HepG2 (cell line): ENCODE measurements at regions not wholly inside any gene's neighbourhood (a gene's known extent, or its start where the extent isn't known, plus 50 kb on each side); places are given as distances from the start of the nearest gene placed in this dataset.

Experiments
- CENPT ChIP-seq: sonication (generic); formaldehyde crosslinking; IDR thresholded peaks from 2 replicates; pipeline ENCODE4 v1.8.0; 2022; ENCODE audit warnings: low read depth, mild to moderate bottlenecking, moderate library complexity, missing genetic modification reagents
- GZF1 ChIP-seq: sonication (generic); formaldehyde crosslinking; IDR thresholded peaks from 2 replicates; pipeline ENCODE4 v1.5.1; 2020; ENCODE audit warnings: mild to moderate bottlenecking, missing genetic modification reagents
- HNRNPLL ChIP-seq: fragments of 200-400 bp; formaldehyde crosslinking; IDR thresholded peaks from 2 replicates; pipeline ENCODE4 v1.6.1; 2017; ENCODE audit warnings: mild to moderate bottlenecking, low read depth, low read length; ENCODE audit not compliant: poor library complexity, severe bottlenecking
- LCORL ChIP-seq, 2 experiments: fragments of 450-650 bp in 1 of 2; sonication (generic) in 1 of 2; formaldehyde crosslinking in 1 of 2; IDR thresholded peaks; 2 replicates each; pipeline versions ENCODE4 v1.5.0 to v1.6.1; 2017 to 2020; ENCODE audit warnings: antibody characterized with exemption in 1 of 2, missing genetic modification reagents in 1 of 2
- MTF2 ChIP-seq: sonication (generic); formaldehyde crosslinking; IDR thresholded peaks from 2 replicates; pipeline ENCODE4 v1.5.0; 2020; ENCODE audit warnings: missing genetic modification reagents, borderline replicate concordance
- NR2F2 ChIP-seq: IDR thresholded peaks from 2 replicates; pipeline ENCODE4 v1.6.1; 2012; ENCODE audit warnings: low read depth, inconsistent platforms, borderline replicate concordance
- RBM39 ChIP-seq: fragments of 200-400 bp; formaldehyde crosslinking; IDR thresholded peaks from one replicate; pipeline ENCODE4 v1.6.1; 2018; ENCODE audit warnings: antibody characterized with exemption, mild to moderate bottlenecking, low read depth, low read length; ENCODE audit not compliant: poor library complexity, severe bottlenecking
- TEAD3 ChIP-seq: optimal IDR thresholded peaks from 2 replicates; pipeline ENCODE3; 2016; ENCODE audit warnings: borderline replicate concordance
- ZNF12 ChIP-seq: sonication (generic); formaldehyde crosslinking; IDR thresholded peaks from 2 replicates; pipeline ENCODE4 v1.5.0; 2020; ENCODE audit warnings: missing genetic modification reagents
- ZNF891 ChIP-seq: sonication (generic); formaldehyde crosslinking; IDR thresholded peaks from 2 replicates; pipeline ENCODE4 v1.5.0; 2020; ENCODE audit warnings: mild to moderate bottlenecking, missing genetic modification reagents
- TF ChIP-seq, protein P1 (sequence below): sonication (generic); formaldehyde crosslinking; IDR thresholded peaks from 2 replicates; pipeline ENCODE4 v1.9.0; 2021; ENCODE audit warnings: mild to moderate bottlenecking, missing genetic modification reagents
- TF ChIP-seq, protein P2 (sequence below): fragments of 450-650 bp; IDR thresholded peaks from 2 replicates; pipeline ENCODE4 v1.6.1; 2017; ENCODE audit warnings: mild to moderate bottlenecking

DNA sequence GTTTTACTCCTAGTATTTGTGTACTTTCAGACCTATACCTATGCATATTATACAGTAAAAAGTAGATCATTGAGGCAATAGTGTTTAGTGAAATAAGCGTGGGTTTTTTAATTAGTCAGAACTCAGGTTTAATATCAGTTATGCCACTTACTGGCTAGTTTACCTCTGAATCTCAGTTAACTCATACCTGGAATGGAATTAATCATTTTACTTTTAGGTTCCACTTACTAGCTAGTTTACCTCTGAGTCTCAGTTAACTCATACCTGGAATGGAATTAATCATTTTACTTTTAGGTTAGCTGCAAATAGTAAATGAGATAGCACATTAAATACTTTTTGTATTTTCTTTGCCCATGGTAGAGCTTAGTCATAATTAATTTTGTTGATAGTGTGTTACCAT is 475.7 kb downstream of the CCER1 start (continued):
- TF ChIP-seq ZNF12 (CRISPR knock-in tag), result no peak
- TF ChIP-seq RBM39, result no peak
- TF ChIP-seq TEAD3 (CRISPR knock-in tag), result no peak
- TF ChIP-seq NR2F2, result no peak
- TF ChIP-seq MTF2 (CRISPR knock-in tag), result no peak
- TF ChIP-seq GZF1 (CRISPR knock-in tag), result no peak
- TF ChIP-seq, protein P1, sequence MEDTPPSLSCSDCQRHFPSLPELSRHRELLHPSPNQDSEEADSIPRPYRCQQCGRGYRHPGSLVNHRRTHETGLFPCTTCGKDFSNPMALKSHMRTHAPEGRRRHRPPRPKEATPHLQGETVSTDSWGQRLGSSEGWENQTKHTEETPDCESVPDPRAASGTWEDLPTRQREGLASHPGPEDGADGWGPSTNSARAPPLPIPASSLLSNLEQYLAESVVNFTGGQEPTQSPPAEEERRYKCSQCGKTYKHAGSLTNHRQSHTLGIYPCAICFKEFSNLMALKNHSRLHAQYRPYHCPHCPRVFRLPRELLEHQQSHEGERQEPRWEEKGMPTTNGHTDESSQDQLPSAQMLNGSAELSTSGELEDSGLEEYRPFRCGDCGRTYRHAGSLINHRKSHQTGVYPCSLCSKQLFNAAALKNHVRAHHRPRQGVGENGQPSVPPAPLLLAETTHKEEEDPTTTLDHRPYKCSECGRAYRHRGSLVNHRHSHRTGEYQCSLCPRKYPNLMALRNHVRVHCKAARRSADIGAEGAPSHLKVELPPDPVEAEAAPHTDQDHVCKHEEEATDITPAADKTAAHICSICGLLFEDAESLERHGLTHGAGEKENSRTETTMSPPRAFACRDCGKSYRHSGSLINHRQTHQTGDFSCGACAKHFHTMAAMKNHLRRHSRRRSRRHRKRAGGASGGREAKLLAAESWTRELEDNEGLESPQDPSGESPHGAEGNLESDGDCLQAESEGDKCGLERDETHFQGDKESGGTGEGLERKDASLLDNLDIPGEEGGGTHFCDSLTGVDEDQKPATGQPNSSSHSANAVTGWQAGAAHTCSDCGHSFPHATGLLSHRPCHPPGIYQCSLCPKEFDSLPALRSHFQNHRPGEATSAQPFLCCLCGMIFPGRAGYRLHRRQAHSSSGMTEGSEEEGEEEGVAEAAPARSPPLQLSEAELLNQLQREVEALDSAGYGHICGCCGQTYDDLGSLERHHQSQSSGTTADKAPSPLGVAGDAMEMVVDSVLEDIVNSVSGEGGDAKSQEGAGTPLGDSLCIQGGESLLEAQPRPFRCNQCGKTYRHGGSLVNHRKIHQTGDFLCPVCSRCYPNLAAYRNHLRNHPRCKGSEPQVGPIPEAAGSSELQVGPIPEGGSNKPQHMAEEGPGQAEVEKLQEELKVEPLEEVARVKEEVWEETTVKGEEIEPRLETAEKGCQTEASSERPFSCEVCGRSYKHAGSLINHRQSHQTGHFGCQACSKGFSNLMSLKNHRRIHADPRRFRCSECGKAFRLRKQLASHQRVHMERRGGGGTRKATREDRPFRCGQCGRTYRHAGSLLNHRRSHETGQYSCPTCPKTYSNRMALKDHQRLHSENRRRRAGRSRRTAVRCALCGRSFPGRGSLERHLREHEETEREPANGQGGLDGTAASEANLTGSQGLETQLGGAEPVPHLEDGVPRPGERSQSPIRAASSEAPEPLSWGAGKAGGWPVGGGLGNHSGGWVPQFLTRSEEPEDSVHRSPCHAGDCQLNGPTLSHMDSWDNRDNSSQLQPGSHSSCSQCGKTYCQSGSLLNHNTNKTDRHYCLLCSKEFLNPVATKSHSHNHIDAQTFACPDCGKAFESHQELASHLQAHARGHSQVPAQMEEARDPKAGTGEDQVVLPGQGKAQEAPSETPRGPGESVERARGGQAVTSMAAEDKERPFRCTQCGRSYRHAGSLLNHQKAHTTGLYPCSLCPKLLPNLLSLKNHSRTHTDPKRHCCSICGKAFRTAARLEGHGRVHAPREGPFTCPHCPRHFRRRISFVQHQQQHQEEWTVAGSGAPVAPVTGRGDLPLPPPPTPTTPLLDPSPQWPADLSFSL (CRISPR knock-in tag), result no peak
- no peak for TF ChIP-seq ZNF891 (CRISPR knock-in tag)
- no peak for TF ChIP-seq CENPT
- no peak for TF ChIP-seq HNRNPLL
- TF ChIP-seq, protein P2, sequence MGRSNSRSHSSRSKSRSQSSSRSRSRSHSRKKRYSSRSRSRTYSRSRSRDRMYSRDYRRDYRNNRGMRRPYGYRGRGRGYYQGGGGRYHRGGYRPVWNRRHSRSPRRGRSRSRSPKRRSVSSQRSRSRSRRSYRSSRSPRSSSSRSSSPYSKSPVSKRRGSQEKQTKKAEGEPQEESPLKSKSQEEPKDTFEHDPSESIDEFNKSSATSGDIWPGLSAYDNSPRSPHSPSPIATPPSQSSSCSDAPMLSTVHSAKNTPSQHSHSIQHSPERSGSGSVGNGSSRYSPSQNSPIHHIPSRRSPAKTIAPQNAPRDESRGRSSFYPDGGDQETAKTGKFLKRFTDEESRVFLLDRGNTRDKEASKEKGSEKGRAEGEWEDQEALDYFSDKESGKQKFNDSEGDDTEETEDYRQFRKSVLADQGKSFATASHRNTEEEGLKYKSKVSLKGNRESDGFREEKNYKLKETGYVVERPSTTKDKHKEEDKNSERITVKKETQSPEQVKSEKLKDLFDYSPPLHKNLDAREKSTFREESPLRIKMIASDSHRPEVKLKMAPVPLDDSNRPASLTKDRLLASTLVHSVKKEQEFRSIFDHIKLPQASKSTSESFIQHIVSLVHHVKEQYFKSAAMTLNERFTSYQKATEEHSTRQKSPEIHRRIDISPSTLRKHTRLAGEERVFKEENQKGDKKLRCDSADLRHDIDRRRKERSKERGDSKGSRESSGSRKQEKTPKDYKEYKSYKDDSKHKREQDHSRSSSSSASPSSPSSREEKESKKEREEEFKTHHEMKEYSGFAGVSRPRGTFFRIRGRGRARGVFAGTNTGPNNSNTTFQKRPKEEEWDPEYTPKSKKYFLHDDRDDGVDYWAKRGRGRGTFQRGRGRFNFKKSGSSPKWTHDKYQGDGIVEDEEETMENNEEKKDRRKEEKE, result no peak
- no peak for TF ChIP-seq LCORL (IDR thresholded peaks at IDR 0.05)
- no peak for TF ChIP-seq LCORL (CRISPR knock-in tag; IDR thresholded peaks at IDR 0.05)
